ENCODE measurements at regions not wholly inside any gene's neighbourhood (a gene's known extent, or its start where the extent isn't known, plus 50 kb on each side); places are given as distances from the start of the nearest gene placed in this dataset. TPM values are rescaled to one million over a fixed set of nuclear protein-coding genes. Genes with fewer than 3 reads are reported as not detected.

GRCh38 chrX:112896051-112896450 lies 55.4 kb upstream of the AMOT start (continued):
- TF ChIP-seq ZBTB9 (CRISPR knock-in tag; IDR thresholded peaks at IDR 0.05): no peak
- TF ChIP-seq RAD21 (CRISPR knock-in tag; conservative IDR thresholded peaks at IDR 0.05 in 1 of 2, IDR thresholded peaks at IDR 0.05 in 1 of 2): no peak
- no peak for TF ChIP-seq CBX1 (IDR thresholded peaks at IDR 0.05; ENCODE audit: low read depth)
- TF ChIP-seq, protein P1, sequence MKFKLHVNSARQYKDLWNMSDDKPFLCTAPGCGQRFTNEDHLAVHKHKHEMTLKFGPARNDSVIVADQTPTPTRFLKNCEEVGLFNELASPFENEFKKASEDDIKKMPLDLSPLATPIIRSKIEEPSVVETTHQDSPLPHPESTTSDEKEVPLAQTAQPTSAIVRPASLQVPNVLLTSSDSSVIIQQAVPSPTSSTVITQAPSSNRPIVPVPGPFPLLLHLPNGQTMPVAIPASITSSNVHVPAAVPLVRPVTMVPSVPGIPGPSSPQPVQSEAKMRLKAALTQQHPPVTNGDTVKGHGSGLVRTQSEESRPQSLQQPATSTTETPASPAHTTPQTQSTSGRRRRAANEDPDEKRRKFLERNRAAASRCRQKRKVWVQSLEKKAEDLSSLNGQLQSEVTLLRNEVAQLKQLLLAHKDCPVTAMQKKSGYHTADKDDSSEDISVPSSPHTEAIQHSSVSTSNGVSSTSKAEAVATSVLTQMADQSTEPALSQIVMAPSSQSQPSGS (CRISPR knock-in tag; IDR thresholded peaks at IDR 0.05): no peak

Small RNA genes in the stretch of these regions (small RNA-seq; reads per million reads assigned to genes)
- not detected for gene AL031183.1
- gene RF00012: not detected
- gene RF00088: not detected
- not detected for gene RN7SL93P
- gene RNU1-57P: not detected
- gene RNU6-1015P: not detected

Measured in K562 (cell line).